T-helper 2 cell (primary cell): ENCODE measurements at regions not wholly inside any gene's neighbourhood (a gene's known extent, or its start where the extent isn't known, plus 50 kb on each side); places are given as distances from the start of the nearest gene placed in this dataset.

Experiments used
- DNase-seq, 5 experiments: peaks; one replicate each; pipeline versions ENCODE4 v3.0.0 to v3.0.0-alpha.2; 2012 to 2022

DNA sequence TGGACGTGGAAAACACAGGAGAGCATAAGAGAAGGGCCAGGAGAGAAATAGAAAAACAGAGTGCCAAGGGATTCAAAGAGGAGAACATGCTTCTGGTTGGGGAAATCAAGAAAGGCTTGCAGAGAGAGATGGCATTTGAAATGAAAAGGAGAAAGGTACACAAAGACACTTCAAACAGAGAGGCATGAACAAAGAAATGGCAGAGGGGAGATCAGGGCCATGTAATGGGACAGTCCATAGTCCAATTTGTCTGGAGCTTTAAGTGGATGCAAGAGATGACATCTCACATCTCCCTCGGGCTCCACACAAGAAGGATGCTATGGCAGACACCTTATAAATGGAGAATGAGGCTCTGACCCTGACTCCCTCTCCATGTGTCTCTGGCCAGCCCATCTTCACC lies 331.1 kb downstream of the MLLT3 start:
- DNase-seq: no peak

DNA sequence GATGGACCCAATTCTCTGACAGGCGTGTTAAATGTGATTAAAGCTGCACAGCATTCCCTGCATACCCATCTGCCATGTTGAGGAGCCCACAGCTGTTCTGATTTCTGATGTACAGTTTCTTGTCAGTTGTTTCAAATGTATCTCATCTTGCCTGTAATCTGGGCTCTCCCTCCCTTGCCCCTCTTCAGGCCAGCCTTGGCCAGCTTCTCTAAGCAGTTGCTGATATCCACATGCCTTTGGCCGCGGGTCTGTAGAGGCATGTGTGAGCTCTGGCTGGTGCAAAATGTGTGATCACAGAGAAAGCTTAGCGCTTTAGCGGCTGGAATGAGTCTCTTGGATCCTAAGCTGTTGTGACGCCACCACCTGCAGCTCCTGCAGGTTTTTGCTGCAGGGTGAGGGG lies 332.0 kb downstream of the MLLT3 start:
- DNase-seq: no peak

DNA sequence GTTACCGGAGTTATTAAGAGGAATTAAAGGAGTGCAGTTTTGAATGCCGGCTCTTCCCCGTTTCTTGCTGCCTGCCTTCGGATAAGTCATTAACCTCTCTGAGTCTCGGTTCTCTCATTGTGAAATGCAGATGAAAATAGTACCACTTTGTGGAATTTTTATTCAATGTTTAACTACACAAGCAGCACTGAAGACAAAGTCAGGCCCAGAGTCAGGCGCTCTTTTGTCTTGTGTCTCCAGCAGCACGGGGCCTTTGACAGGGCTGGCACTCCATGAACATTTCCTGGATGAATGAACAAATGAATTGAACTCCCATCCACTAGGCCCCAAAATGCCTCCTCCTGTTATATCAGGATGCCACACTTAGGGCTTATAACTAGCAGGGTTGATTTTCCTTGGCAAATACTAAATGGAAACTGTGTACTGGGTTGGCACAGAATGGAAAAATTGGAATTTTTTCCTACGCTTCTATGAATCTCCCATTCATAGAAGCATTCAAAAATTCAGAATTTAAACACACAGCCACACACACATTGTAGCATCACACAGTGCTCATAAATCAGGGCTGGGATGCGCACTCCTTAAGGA lies 332.8 kb downstream of the MLLT3 start:
- DNase-seq: no peak

DNA sequence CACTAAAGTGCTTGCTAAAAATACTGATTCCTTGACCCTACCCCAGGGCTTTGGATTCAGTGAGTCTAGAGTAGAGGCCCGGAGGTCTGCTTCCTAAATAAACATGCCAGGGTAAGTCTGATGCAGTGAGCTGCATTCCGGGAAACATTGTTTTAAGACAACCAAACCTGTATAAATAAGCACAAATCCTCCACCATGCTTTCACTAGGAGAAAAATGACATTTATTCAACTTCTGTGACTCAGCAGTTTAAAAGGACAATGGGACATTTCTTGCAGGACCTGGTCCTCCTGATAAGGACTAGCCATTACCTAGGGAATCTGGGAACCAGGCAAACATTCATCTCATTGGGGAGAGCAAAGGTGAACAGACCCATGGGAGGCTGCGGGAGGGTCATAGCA lies 335.3 kb downstream of the MLLT3 start:
- DNase-seq: no peak

DNA sequence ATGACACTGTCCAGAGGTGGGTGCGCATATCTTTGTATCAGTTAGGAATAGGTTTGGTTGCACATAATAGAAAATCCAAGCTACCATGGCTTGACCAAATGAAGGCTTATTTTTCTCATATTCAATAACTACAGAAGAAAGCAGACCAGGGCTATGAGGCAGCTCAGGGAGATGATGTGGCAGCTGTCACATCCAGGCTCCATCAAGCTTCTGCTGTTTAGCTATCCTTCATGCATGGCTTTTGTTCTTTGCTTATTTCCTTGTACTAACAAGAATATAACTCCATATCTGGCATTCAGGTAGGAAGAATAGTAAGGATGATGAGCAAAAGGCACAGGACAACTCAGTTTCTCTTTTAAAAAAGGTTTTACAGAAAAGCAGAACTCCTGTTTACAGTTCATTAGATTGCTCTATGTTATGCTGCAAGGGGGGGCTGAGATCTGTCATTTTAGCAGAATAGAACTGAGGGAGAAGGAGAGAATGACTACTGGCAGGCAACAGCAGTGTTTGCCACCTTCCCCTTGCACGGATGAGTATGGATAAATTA lies 336.1 kb downstream of the MLLT3 start:
- DNase-seq: no peak

DNA sequence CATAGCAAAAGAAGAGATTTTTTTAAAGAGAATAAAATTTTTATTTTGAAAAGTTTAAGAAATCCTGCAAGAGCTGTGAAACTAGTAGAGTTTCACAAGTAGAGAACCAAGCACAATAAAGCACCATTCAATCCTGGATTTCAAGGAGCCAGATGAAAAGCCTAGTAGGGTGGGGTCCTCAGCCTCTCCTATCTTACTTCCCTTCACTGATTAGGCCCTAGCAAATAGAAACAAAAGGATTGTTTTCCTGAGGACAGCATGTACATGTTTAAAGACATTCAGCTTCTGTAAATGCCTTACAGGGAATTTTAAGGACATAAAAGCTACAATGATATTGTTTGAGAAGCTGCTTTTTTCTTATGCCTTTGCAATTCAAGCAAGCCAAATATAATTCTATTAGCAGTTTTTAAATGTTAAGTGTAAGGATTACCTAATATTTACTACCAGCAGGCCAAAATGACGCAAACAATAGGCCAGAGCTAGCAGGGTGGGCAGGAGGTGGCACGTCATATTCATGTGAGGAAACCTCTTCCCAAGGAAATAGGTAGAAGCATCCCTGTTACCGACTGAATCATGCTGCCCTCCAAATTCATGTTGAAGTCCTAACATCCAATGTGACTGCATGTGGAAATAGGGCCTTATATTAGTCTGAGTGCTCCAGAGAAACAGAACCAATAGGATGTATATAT lies 337.6 kb downstream of the MLLT3 start:
- DNase-seq: no peak

DNA sequence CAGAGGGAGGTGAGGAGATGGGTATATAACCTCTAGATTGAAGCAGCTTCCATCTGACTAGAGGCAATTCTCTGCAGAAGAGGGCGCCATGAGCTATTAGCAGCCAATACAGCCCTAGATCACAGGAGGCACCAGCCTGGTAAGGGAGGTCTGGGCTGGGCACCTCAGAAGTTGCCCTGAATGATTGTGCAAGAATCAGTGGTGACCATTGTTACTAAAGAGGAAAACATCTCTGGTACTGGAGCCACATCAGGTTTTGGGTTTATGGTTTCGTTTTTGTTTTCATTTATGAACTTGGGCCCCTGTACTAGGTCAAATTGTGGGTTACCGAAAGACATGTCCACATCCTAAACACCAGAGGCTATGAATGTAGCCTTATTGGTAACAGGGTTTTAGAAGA lies 342.0 kb downstream of the MLLT3 start:
- no peak for DNase-seq

DNA sequence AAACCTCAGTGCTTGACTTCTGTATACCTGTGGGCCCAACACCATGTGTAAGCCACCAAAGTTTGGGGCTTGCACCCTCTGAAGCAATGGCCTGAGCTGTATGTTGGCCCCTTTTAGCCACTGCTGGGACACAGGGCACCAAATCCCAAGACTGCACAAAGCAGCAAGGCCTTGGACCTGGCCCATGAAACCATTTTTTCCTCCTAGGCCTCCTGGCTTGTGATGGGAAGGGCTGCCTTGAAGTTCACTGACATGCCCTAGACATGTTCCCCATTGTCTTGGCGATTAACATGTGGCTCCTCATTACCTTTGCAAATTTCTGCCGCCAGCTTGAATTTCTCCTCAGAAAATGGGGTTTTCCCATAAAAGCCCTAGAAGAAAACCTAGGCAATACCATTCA lies 345.5 kb downstream of the MLLT3 start:
- DNase-seq: no peak

DNA sequence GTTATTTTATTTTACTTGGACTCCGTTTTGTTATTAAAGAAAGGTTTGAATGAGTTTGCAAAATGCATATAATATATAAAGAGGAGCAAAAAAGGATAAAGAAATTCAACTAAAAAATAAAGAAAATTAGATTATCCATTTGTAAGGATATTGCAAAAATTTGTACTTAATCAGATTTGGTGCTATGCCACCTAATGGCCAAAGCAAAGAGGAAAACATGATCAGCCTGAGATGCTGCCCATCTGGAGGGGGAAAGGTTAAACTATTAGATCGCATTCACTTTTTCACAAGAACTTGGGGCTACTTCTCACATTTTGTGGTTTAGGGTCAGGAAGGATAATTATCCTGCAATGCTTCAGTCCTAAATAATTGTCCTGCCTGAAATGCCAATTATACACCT lies 350.6 kb downstream of the MLLT3 start:
- DNase-seq: no peak

DNA sequence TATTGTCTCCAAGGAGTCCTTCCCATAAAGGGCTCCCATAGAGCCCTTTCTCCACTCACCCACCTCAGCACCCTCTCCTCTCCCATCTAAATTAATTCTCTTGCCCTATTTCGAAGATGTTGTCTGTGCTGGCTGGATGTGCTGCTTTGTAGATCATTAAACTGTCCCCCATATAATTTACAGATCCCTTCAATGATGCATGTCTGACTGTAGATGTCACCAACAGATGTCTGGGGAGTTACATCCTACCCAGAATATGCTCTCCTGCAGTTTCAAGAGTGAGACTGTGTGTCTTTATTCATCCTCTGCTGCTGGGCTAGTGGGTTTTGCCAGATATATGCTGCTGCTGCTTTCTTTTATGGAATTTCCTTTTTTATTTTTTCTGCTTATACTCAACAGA lies 351.2 kb downstream of the MLLT3 start:
- no peak for DNase-seq

DNA sequence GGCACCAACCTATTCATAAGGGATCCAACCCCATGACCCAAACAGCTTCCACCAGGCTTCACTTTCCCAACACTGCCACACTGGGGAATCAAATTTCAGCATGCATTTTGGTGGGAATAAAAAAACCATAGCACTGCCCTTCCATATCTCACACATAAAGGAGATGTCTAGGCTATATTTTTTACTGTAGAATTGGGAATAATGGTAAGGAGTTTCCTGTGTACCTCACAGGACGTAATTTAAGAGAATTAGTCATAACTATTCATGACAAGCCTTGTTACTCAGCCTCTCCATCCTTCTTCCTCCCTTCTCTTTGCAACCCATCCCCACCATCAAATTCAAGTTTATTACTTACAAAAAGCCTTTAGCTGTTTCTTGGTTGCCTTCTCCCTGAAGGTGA lies 352.1 kb downstream of the MLLT3 start:
- DNase-seq: no peak

DNA sequence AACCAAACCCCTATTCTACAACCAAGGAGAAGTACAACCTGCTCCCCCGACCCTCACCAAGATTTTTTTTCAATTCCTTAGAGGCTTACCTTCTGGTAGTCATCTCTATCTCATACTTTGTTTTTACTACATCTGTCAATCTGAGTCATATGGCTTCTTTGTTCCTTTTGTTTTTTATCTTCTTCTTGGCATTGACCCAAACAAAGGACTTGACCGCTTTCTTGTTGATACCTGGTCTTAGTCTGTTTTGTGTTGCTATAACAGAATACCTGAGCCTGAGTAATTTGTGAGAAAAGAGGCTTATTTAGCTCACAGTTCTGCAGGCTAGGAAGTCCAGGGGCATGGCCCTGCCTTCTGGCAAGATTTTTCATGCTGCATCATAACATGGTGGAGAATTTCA lies 352.7 kb downstream of the MLLT3 start:
- DNase-seq: no peak

DNA sequence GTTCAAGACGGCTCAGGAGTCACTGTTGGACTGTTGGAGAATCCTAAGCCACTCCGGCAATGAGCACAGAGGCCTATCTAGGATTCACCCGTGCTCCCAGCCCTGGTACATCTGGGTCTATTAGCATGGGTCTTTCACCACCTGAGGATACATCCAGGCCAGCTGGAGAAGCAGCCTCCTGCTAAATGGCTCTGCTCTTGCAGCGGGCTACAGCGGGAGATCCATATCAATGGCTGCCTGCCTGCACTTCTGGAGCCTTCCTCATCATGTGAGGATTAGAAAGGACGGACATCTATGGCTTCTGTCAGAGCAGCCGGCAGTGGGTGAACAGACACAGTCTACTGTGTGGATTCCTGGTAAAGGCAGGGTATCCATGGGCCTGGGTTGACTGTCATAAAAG lies 357.4 kb downstream of the MLLT3 start:
- DNase-seq: no peak

DNA sequence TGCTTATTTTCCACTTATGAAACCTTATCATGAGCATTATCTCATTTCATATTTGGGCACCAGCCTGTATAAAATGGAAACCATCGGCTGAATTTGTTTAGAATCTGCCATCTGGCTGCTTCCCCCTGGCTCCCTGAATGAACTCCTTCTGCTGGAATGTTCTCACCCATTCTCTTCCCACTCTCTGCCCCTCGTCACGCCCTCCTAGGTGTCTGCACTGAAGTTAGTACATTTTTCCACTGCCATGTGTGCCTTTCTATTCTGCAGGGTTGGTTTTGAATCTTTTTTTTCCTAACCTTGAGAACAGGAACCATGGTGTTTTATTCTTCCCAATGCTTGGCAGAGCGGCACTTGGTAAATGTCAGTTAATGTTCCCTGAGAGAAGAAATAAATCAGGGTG lies 359.7 kb downstream of the MLLT3 start:
- no peak for DNase-seq

DNA sequence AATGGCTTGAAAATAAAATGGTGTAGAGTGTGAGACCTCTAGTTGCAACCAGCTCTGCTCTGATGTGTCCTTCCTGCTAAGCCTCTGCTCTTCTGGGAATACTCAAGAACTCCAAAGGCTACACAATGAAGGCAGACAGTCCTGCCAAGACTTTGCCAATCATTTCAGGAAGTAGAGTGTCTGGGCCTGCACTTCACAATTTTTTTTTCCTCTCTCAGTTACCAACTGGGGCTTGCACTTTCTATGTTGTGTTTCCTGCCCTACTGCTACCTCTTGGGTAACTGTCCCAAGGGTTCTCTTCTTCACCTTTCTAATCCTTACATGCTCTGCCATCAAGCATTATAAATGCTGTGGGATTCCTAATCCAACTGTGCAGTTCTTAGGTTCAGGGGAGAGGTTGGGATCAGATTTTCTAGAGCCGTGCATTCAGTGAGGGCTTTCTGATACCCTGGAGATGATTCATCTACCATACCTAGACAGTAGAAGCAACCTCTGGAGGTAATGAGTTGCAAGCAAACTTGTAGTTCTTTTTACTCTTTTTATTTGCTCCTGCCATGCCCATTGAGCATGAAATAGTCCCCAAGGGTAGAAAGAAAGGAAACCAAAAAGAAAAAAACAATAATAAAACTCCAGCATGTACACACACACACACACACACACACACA lies 365.9 kb downstream of the MLLT3 start:
- no peak for DNase-seq

DNA sequence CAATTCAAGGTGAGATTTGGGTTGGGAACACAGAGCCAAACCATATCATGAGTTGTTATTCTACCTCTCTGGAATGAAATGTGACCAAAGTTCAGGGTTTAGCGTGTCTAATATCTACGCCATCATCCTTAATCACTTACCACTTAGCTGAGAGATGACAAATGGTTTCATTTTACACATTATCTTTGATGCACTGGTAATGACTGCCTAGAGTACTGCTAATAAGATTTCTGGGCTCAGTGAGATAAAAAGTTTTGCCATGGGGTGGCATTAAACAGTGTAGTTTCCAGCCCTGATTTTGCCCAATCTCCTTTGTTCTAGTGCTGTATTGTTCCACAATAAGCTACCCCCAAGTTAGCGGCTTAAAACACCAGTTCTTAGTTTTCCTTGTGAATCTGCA lies 367.2 kb downstream of the MLLT3 start:
- DNase-seq: no peak

DNA sequence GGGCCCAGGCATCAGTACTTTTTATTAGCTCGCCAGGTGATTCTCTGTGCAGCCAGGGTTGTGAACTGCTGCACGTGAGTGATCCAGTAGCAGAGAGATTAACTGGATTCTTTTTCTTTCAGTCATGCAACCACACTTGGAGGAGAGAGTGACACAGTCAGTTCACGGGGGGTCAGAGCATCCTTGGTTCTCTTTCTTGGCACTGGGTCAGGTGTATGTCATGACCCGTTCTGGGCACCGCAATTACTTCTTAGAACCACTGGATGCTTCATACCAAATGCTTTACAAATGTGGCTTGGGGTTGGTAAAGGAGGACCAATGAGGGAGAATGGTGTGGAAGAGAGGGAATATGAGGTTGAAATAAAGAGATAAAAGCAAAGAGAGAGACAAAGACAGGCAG lies 368.7 kb downstream of the MLLT3 start:
- no peak for DNase-seq

DNA sequence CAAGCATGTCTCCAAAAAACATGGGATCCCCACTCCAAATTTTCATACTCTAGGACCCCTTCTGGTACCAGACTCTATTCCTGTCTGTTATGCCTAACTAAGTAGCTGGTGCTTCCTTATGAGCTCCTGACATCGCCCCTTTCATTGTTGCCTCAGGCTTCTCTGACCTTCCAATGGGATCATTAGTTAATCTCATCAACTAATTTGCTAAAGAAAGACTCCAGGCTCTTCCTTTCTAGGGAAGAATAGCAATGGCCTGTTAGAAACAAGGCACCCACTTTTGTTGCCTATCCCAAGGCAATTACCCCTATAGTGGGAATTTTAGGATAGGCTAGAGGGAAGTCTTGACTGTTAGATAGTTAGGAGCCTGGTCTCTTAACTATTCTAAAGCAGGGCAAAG lies 369.5 kb downstream of the MLLT3 start:
- no peak for DNase-seq

DNA sequence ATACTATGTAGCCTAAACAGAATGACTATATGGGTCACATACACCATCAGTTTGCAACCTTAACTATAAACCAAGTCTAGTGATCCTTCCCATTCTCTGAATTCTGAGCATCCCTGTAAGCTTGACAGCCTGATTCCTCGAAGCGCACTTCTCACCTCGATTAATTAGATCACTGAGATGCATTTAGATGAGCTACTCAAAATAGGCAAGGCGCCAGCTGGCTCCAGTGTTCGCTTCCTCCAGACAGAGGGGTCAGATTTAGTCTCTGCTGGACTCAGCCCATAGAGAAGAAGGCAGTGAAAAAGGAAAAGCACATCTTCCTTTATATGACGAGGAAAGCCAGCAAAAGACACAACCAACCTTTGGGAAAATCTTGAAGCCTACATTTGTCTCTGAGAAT lies 371.5 kb downstream of the MLLT3 start:
- DNase-seq: no peak

DNA sequence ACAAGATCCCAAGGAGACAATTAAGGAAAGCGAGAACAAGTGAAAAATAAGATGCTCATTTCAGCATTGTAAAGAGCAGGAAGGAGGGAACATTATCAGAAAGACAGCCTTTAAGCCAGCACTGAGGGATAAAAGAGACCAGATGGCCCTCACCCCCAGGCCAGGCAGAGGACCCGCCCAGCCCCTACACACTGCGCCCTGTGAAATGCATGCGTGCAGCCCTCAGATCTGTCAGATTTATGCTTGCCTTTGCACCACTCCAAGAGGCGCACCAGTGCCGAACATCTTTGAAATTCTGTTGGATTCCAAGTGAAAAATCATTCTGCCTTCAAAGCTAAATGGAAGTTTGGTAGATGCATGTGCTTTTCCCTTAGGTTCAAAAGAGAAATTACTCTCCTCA lies 378.0 kb downstream of the MLLT3 start:
- DNase-seq: no peak

DNA sequence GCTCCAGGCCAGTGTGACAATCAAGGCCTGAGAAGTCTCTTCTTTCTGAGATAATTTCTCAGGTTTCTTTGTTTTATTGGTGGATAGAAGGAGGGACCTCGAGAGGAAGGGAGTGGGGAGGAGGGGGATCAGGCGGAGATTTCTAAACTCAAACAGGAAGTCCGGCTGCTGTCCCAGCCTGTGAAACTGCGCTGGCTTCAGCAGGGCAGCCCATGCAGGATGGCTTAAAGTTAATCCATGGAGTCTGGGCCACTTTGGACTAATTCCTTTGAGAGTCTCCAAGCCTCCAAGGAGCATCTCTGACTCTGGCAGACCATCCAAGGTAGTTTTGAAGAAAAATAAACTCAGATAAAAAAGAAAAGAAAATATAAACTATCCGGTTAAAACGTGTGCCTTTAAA lies 378.5 kb downstream of the MLLT3 start:
- DNase-seq: no peak

DNA sequence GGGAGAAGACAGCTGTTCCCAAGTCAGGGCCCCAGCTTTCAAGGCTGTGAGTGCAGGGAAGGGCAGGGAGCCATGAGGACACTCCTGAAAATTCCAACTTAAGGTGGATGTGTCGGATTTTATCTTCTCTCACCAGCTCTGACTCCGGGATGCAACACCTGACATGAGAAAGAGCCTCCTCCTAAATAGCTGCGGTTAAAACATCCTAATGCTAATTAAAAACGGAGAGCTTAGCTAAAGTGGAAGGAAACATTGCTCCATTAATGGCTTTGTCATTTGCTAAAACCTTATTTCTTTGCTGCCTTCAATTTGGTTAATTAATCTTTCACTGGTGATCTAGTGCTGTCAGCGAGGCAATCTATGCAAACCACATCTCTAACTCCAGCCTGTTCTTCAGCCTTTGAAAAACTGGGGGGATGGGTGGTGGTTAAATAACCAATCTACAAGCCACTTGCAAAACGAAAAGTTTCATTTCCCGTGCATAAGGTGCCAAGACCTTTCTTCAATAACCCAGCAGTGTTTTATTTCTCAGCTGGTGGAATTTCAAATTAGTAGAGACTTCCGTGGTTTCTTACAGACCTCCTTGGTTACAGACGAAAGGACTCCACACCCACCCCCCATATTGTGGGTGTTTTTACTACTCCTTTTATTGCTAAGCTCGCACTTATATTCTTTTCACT lies 379.6 kb downstream of the MLLT3 start:
- DNase-seq: peak in 2 of 5 experiments; percentile 30 to 94

DNA sequence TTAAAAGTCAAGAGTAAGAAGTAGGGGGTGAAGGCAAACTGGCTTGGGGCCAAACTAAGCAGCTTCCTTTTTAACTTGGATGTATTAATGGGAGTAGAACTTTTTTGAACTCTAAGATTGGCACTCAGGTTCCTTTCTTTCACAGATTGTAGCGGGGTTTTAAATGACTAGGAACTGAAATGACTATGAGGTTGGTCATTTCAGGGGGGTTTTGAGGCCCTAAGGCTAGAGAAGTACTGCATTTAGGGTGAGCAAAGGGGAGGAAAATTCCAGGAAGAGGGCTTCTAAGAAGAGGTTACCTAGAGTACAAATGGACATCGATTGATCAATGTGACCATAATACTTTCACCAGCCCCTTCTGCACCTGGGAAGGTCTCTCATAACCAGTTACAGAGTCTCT lies 381.8 kb downstream of the MLLT3 start:
- DNase-seq: no peak

DNA sequence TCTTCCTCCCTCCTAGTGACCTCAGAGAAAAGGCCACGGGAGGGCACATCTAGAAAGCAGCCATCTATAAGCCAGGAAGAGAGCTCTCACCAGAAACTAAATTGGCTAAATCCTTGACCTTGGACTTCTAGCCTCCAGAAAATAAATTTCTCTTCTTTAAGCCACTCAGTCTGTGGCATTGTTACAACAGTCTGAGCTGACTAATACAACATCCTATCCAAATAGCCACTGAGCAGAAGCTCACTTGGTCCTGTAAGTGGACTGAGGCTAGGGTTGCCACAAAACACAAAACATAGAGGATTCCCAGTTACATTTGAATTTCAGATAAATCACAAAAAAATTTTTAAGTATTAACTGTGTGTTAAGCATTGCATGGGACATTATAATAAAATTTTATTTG lies 383.4 kb downstream of the MLLT3 start:
- no peak for DNase-seq
